Heart left ventricle (tissue), 13 donors: ENCODE measurements at regions not wholly inside any gene's neighbourhood (a gene's known extent, or its start where the extent isn't known, plus 50 kb on each side); places are given as distances from the start of the nearest gene placed in this dataset.

Source experiments
- POLR2A ChIP-seq, 2 donors: fragments of 450-650 bp; IDR thresholded peaks; one replicate each; pipeline ENCODE4 v1.6.1; 2017; ENCODE audit warnings: antibody characterized with exemption in 2 of 2, mild to moderate bottlenecking in 2 of 2, moderate library complexity in 2 of 2
- TF ChIP-seq, protein P1 (sequence below), 12 donors: fragments of 200-600 bp; sonication (generic) in 4 of 12; IDR thresholded peaks; one replicate each; pipeline versions ENCODE4 v1.5.0 to v1.8.0; 2018 to 2022; ENCODE audit warnings: antibody characterized with exemption in 12 of 12, mild to moderate bottlenecking in 5 of 12
- donor health status: ischemic (EF 13 %, LVEDD 7.1; RV severe dilation, severe dysfunction).
- donor health status: DM: no; HTN: yes; CAD: no.
- donor health status: DM: no; HTN: no; CAD: no.
- donor health status: ischemic (EF 25% LVEDD 6.9; RV normal size, moderate dysfunction).
- donor health status: ischemic (EF 25% LVEDD 5.7; RV mildly dilated, moderate dysfunction).
- donor health status: ischemic (EF 35%, LVEDD 5.7; RV mildly dilated, moderate dysfunction).
- donor health status: nonischemic (EF 11% LVEDD 7.7; RV severe dilation, severe dysfunction).
- donor health status: DM: yes; HTN: yes; CAD: no.
- donor health status: PGD.
- donor health status: ischemic (EF 29% LVEDD 5.4; RV normal size, mild dysfunction).
- donor health status: nonischemic (EF 23%, LVEDD 6.1; RV moderate dilation, normal function).

DNA sequence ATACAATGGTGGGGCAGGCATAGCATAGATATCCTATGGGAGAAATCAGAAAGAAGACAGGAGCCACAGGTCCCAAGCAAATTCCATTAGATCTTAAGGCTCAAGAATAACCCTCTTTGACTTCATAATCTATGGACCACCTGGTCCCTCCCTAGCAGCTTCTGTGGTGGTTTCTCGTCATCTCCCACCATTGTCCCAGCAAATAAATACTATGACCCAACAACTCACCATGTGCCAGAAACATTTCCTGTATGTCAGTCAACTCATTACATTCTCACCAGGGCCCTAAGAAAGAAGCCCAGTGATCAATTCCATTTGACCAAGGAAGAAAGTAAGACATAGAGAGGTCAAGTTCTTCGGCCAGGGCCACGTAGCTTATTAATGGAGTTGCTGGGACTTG, 646.2 kb downstream of the VRK1 start:
- TF ChIP-seq, protein P1, sequence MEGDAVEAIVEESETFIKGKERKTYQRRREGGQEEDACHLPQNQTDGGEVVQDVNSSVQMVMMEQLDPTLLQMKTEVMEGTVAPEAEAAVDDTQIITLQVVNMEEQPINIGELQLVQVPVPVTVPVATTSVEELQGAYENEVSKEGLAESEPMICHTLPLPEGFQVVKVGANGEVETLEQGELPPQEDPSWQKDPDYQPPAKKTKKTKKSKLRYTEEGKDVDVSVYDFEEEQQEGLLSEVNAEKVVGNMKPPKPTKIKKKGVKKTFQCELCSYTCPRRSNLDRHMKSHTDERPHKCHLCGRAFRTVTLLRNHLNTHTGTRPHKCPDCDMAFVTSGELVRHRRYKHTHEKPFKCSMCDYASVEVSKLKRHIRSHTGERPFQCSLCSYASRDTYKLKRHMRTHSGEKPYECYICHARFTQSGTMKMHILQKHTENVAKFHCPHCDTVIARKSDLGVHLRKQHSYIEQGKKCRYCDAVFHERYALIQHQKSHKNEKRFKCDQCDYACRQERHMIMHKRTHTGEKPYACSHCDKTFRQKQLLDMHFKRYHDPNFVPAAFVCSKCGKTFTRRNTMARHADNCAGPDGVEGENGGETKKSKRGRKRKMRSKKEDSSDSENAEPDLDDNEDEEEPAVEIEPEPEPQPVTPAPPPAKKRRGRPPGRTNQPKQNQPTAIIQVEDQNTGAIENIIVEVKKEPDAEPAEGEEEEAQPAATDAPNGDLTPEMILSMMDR (IDR thresholded peaks at IDR 0.05): no peak
- TF ChIP-seq POLR2A (IDR thresholded peaks at IDR 0.05): no peak
